Liver (tissue), 3 donors: ENCODE measurements at regions not wholly inside any gene's neighbourhood (a gene's known extent, or its start where the extent isn't known, plus 50 kb on each side); places are given as distances from the start of the nearest gene placed in this dataset.

ENCODE experiments used
- ATF3 ChIP-seq: IDR thresholded peaks from 2 replicates; pipeline ENCODE4 v1.6.1; 2016; ENCODE audit warnings: antibody characterized with exemption
- CTCF ChIP-seq: fragments of 150-350 bp; IDR thresholded peaks from 2 replicates; pipeline ENCODE4 v1.5.1; 2017; ENCODE audit warnings: improper control_type of control experiment, low read depth, low read length; ENCODE audit not compliant: missing input control
- EGR1 ChIP-seq, 2 donors: IDR thresholded peaks; 2 replicates each; pipeline ENCODE4 v1.6.1; 2016 to 2018; ENCODE audit warnings: antibody characterized with exemption in 2 of 2, low read depth in 2 of 2
- FOXA2 ChIP-seq: IDR thresholded peaks from 2 replicates; pipeline ENCODE4 v1.6.1; 2016; ENCODE audit warnings: antibody characterized with exemption
- JUND ChIP-seq, 2 donors: IDR thresholded peaks; 2 replicates each; pipeline ENCODE4 v1.6.1; 2016; ENCODE audit warnings: antibody characterized with exemption in 2 of 2
- MAX ChIP-seq: IDR thresholded peaks from 2 replicates; pipeline ENCODE4 v1.6.1; 2016; ENCODE audit warnings: antibody characterized with exemption
- RAD21 ChIP-seq, 2 donors: IDR thresholded peaks; 2 replicates each; pipeline ENCODE4 v1.6.1; 2016; ENCODE audit warnings: antibody characterized with exemption in 2 of 2, mild to moderate bottlenecking in 2 of 2
- REST ChIP-seq: IDR thresholded peaks from 2 replicates; pipeline ENCODE4 v1.6.1; 2016; ENCODE audit warnings: antibody characterized with exemption, mild to moderate bottlenecking
- SP1 ChIP-seq: IDR thresholded peaks from 2 replicates; pipeline ENCODE4 v1.6.1; 2018; ENCODE audit warnings: antibody characterized with exemption, mild to moderate bottlenecking
- TAF1 ChIP-seq: conservative IDR thresholded peaks from 2 replicates; pipeline ENCODE4 v1.6.1; 2016; ENCODE audit warnings: antibody characterized with exemption, mild to moderate bottlenecking
- YY1 ChIP-seq: IDR thresholded peaks from 2 replicates; pipeline ENCODE4 v1.6.1; 2016; ENCODE audit warnings: antibody characterized with exemption, mild to moderate bottlenecking
- ZBTB33 ChIP-seq: IDR thresholded peaks from 2 replicates; pipeline ENCODE4 v1.6.1; 2016; ENCODE audit warnings: antibody characterized with exemption
- donor health status: healthy.
- donor health status: healthy.

GRCh38 chr6:47149554-47149953 is 107.4 kb upstream of the ADGRF1 start:
- TF ChIP-seq CTCF (no peak), JUND (IDR thresholded peaks at IDR 0.05) (no peak), ATF3 (no peak), ZBTB33 (no peak), SP1 (no peak), TAF1 (no peak), MAX (no peak), RAD21 (IDR thresholded peaks at IDR 0.05) (no peak), REST (no peak), EGR1 (IDR thresholded peaks at IDR 0.05; ENCODE audit: low read depth in 2 of 2) (no peak), FOXA2 (no peak), YY1 (no peak)
